Tibial nerve (tissue), 3 donors: ENCODE measurements at regions not wholly inside any gene's neighbourhood (a gene's known extent, or its start where the extent isn't known, plus 50 kb on each side); places are given as distances from the start of the nearest gene placed in this dataset.

Source experiments
- POLR2A ChIP-seq, 2 donors: fragments of 450-650 bp; IDR thresholded peaks; one replicate each; pipeline ENCODE4 v1.6.1; 2017; ENCODE audit warnings: antibody characterized with exemption in 2 of 2, mild to moderate bottlenecking in 2 of 2, moderate library complexity in 2 of 2
- TF ChIP-seq, protein P1 (sequence below), 5 experiments: fragments of 200-600 bp in 3 of 5; fragments of 450-650 bp in 2 of 5; sonication (generic) in 3 of 5; IDR thresholded peaks; one replicate each; pipeline ENCODE4 v1.5.1; 2016 to 2019; ENCODE audit warnings: antibody characterized with exemption in 5 of 5, mild to moderate bottlenecking in 3 of 5, moderate library complexity in 2 of 5

DNA sequence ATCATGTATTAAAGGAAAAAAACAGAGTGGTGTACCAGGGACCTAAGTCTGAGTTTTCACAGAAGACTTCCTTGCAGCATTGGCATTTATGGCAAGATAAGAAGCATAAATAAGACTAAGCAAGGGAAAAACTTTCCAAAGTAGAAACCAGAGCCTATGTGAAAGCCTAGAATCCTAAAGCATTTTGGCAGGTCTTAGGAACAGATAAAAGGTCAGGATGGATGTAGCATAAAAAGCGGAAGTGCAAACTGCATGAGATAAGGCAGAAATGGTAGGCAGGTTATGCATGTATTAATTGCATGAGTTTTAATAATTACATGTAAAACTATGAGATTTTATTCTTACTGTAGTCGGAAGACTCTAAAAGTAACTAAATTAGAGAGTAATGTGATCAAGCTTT, 596.5 kb downstream of the SUCLG1 start:
- TF ChIP-seq, protein P1, sequence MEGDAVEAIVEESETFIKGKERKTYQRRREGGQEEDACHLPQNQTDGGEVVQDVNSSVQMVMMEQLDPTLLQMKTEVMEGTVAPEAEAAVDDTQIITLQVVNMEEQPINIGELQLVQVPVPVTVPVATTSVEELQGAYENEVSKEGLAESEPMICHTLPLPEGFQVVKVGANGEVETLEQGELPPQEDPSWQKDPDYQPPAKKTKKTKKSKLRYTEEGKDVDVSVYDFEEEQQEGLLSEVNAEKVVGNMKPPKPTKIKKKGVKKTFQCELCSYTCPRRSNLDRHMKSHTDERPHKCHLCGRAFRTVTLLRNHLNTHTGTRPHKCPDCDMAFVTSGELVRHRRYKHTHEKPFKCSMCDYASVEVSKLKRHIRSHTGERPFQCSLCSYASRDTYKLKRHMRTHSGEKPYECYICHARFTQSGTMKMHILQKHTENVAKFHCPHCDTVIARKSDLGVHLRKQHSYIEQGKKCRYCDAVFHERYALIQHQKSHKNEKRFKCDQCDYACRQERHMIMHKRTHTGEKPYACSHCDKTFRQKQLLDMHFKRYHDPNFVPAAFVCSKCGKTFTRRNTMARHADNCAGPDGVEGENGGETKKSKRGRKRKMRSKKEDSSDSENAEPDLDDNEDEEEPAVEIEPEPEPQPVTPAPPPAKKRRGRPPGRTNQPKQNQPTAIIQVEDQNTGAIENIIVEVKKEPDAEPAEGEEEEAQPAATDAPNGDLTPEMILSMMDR (IDR thresholded peaks at IDR 0.05), result no peak
- TF ChIP-seq POLR2A (IDR thresholded peaks at IDR 0.05), result no peak
